ENCODE measurements at regions not wholly inside any gene's neighbourhood (a gene's known extent, or its start where the extent isn't known, plus 50 kb on each side); places are given as distances from the start of the nearest gene placed in this dataset.

- no peak for TF ChIP-seq POLR2A (IDR thresholded peaks at IDR 0.05)
- TF ChIP-seq, protein P1, sequence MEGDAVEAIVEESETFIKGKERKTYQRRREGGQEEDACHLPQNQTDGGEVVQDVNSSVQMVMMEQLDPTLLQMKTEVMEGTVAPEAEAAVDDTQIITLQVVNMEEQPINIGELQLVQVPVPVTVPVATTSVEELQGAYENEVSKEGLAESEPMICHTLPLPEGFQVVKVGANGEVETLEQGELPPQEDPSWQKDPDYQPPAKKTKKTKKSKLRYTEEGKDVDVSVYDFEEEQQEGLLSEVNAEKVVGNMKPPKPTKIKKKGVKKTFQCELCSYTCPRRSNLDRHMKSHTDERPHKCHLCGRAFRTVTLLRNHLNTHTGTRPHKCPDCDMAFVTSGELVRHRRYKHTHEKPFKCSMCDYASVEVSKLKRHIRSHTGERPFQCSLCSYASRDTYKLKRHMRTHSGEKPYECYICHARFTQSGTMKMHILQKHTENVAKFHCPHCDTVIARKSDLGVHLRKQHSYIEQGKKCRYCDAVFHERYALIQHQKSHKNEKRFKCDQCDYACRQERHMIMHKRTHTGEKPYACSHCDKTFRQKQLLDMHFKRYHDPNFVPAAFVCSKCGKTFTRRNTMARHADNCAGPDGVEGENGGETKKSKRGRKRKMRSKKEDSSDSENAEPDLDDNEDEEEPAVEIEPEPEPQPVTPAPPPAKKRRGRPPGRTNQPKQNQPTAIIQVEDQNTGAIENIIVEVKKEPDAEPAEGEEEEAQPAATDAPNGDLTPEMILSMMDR (IDR thresholded peaks at IDR 0.05): no peak
Measured at GRCh38 chr21:16425376-16425775, 695.6 kb downstream of the USP25 start.

All from heart left ventricle (tissue), 13 donors.